ENCODE measurements at regions not wholly inside any gene's neighbourhood (a gene's known extent, or its start where the extent isn't known, plus 50 kb on each side); places are given as distances from the start of the nearest gene placed in this dataset.

- ChIA-PET CTCF (no interaction called here), POLR2A (no interaction called here)
- no peak overlapping the region for H3K27ac ChIP-seq (ENCODE audit: insufficient read depth in 1 of 2, low read depth in 1 of 2, low read length in 2 of 2, poor library complexity in 1 of 2, severe bottlenecking in 2 of 2)
- no peak overlapping the region for H3K4me3 ChIP-seq (ENCODE audit: control insufficient read depth in 1 of 7, extremely low read depth in 1 of 7, insufficient read depth in 4 of 7, low read depth in 2 of 7, low read length in 6 of 7)
- H3K27me3 ChIP-seq (replicated peaks in 2 of 5; ENCODE audit: control insufficient read depth in 4 of 5, insufficient read depth in 5 of 5, low read length in 4 of 5): no peaks in the 10 kb centered on the region
- H3K4me1 ChIP-seq (ENCODE audit: control extremely low read depth in 1 of 4, control insufficient read depth in 4 of 4, insufficient read depth in 4 of 4, low read length in 3 of 4): no peaks in the 10 kb centered on the region
- 71% methylated on average over 4 of the region's 4 CpGs for WGBS (ENCODE audit: insufficient coverage)
- DNase-seq: no peak
- H3K9me3 ChIP-seq (ENCODE audit: control extremely low read depth in 1 of 5, control insufficient read depth in 4 of 5, insufficient read depth in 2 of 5, low read depth in 1 of 5, low read length in 4 of 5): no peaks in the 10 kb centered on the region
- no peaks in the 10 kb centered on the region for H3K36me3 ChIP-seq (ENCODE audit: control insufficient read depth in 4 of 4, insufficient read depth in 4 of 4, low read length in 3 of 4)
Measured at GRCh38 chr12:126106706-126107105, 1041.5 kb downstream of the AACS start.

- no peak overlapping the region for H3K27ac ChIP-seq (ENCODE audit: insufficient read depth in 1 of 2, low read depth in 1 of 2, low read length in 2 of 2, poor library complexity in 1 of 2, severe bottlenecking in 2 of 2)
- no peak for DNase-seq
- no peaks in the 10 kb centered on the region for H3K4me1 ChIP-seq (ENCODE audit: control extremely low read depth in 1 of 4, control insufficient read depth in 4 of 4, insufficient read depth in 4 of 4, low read length in 3 of 4)
- no peaks in the 10 kb centered on the region for H3K9me3 ChIP-seq (ENCODE audit: control extremely low read depth in 1 of 5, control insufficient read depth in 4 of 5, insufficient read depth in 2 of 5, low read depth in 1 of 5, low read length in 4 of 5)
- H3K27me3 ChIP-seq (replicated peaks in 2 of 5; ENCODE audit: control insufficient read depth in 4 of 5, insufficient read depth in 5 of 5, low read length in 4 of 5): no peaks in the 10 kb centered on the region
- ChIA-PET CTCF (no interaction called here), POLR2A (no interaction called here)
- H3K36me3 ChIP-seq (ENCODE audit: control insufficient read depth in 4 of 4, insufficient read depth in 4 of 4, low read length in 3 of 4): no peaks in the 10 kb centered on the region
- no peak overlapping the region for H3K4me3 ChIP-seq (ENCODE audit: control insufficient read depth in 1 of 7, extremely low read depth in 1 of 7, insufficient read depth in 4 of 7, low read depth in 2 of 7, low read length in 6 of 7)
- 91% methylated on average over 11 of the region's 13 CpGs for WGBS (ENCODE audit: insufficient coverage)
Measured at GRCh38 chr12:126107659-126108058, 1042.4 kb downstream of the AACS start.

GRCh38 chr12:126108247-126108646 lies 1043.0 kb downstream of the AACS start:
- Histone ChIP-seq H3K27ac (ENCODE audit: insufficient read depth in 1 of 2, low read depth in 1 of 2, low read length in 2 of 2, poor library complexity in 1 of 2, severe bottlenecking in 2 of 2) (no peak overlapping the region), H3K27me3 (replicated peaks in 2 of 5; ENCODE audit: control insufficient read depth in 4 of 5, insufficient read depth in 5 of 5, low read length in 4 of 5) (no peaks in the 10 kb centered on the region), H3K4me3 (ENCODE audit: control insufficient read depth in 1 of 7, extremely low read depth in 1 of 7, insufficient read depth in 4 of 7, low read depth in 2 of 7, low read length in 6 of 7) (no peak overlapping the region), H3K4me1 (ENCODE audit: control extremely low read depth in 1 of 4, control insufficient read depth in 4 of 4, insufficient read depth in 4 of 4, low read length in 3 of 4) (no peaks in the 10 kb centered on the region), H3K36me3 (ENCODE audit: control insufficient read depth in 4 of 4, insufficient read depth in 4 of 4, low read length in 3 of 4) (no peaks in the 10 kb centered on the region), H3K9me3 (ENCODE audit: control extremely low read depth in 1 of 5, control insufficient read depth in 4 of 5, insufficient read depth in 2 of 5, low read depth in 1 of 5, low read length in 4 of 5) (no peaks in the 10 kb centered on the region)
- ChIA-PET CTCF (no interaction called here), POLR2A (no interaction called here)
- DNase-seq: no peak
- 81% methylated on average over 3 of the region's 3 CpGs for WGBS (ENCODE audit: insufficient coverage)

- CTCF ChIA-PET: no interaction called here
- Histone ChIP-seq H3K4me1 (ENCODE audit: control extremely low read depth in 1 of 4, control insufficient read depth in 4 of 4, insufficient read depth in 4 of 4, low read length in 3 of 4) (no peaks in the 10 kb centered on the region), H3K36me3 (ENCODE audit: control insufficient read depth in 4 of 4, insufficient read depth in 4 of 4, low read length in 3 of 4) (no peaks in the 10 kb centered on the region), H3K27me3 (replicated peaks in 2 of 5; ENCODE audit: control insufficient read depth in 4 of 5, insufficient read depth in 5 of 5, low read length in 4 of 5) (no peaks in the 10 kb centered on the region), H3K27ac (ENCODE audit: insufficient read depth in 1 of 2, low read depth in 1 of 2, low read length in 2 of 2, poor library complexity in 1 of 2, severe bottlenecking in 2 of 2) (no peak overlapping the region), H3K4me3 (ENCODE audit: control insufficient read depth in 1 of 7, extremely low read depth in 1 of 7, insufficient read depth in 4 of 7, low read depth in 2 of 7, low read length in 6 of 7) (no peak overlapping the region), H3K9me3 (ENCODE audit: control extremely low read depth in 1 of 5, control insufficient read depth in 4 of 5, insufficient read depth in 2 of 5, low read depth in 1 of 5, low read length in 4 of 5) (no peaks in the 10 kb centered on the region)
- POLR2A ChIA-PET: no interaction called here
- WGBS (ENCODE audit: insufficient coverage): no CpG with 5 or more reads among the region's 1 CpG
- no peak for DNase-seq
Measured at GRCh38 chr12:126112141-126112540, 1046.9 kb downstream of the AACS start.

- Histone ChIP-seq H3K27me3 (replicated peaks in 2 of 5; ENCODE audit: control insufficient read depth in 4 of 5, insufficient read depth in 5 of 5, low read length in 4 of 5) (no peaks in the 10 kb centered on the region), H3K27ac (ENCODE audit: insufficient read depth in 1 of 2, low read depth in 1 of 2, low read length in 2 of 2, poor library complexity in 1 of 2, severe bottlenecking in 2 of 2) (no peak overlapping the region), H3K4me3 (ENCODE audit: control insufficient read depth in 1 of 7, extremely low read depth in 1 of 7, insufficient read depth in 4 of 7, low read depth in 2 of 7, low read length in 6 of 7) (no peak overlapping the region), H3K9me3 (ENCODE audit: control extremely low read depth in 1 of 5, control insufficient read depth in 4 of 5, insufficient read depth in 2 of 5, low read depth in 1 of 5, low read length in 4 of 5) (no peaks in the 10 kb centered on the region), H3K36me3 (ENCODE audit: control insufficient read depth in 4 of 4, insufficient read depth in 4 of 4, low read length in 3 of 4) (no peaks in the 10 kb centered on the region), H3K4me1 (ENCODE audit: control extremely low read depth in 1 of 4, control insufficient read depth in 4 of 4, insufficient read depth in 4 of 4, low read length in 3 of 4) (no peaks in the 10 kb centered on the region)
- WGBS (ENCODE audit: insufficient coverage): no CpG with 5 or more reads among the region's 1 CpG
- POLR2A ChIA-PET: no interaction called here
- CTCF ChIA-PET: no interaction called here
- no peak for DNase-seq
Measured at GRCh38 chr12:126112849-126113248, 1047.6 kb downstream of the AACS start.

GRCh38 chr12:126114441-126114840 lies 1049.2 kb downstream of the AACS start:
- POLR2A ChIA-PET: no interaction called here
- WGBS (ENCODE audit: insufficient coverage): 90% methylated on average over 2 of the region's 5 CpGs
- Histone ChIP-seq H3K27me3 (replicated peaks in 2 of 5; ENCODE audit: control insufficient read depth in 4 of 5, insufficient read depth in 5 of 5, low read length in 4 of 5) (no peaks in the 10 kb centered on the region), H3K36me3 (ENCODE audit: control insufficient read depth in 4 of 4, insufficient read depth in 4 of 4, low read length in 3 of 4) (no peaks in the 10 kb centered on the region), H3K27ac (ENCODE audit: insufficient read depth in 1 of 2, low read depth in 1 of 2, low read length in 2 of 2, poor library complexity in 1 of 2, severe bottlenecking in 2 of 2) (no peak overlapping the region), H3K4me1 (ENCODE audit: control extremely low read depth in 1 of 4, control insufficient read depth in 4 of 4, insufficient read depth in 4 of 4, low read length in 3 of 4) (no peaks in the 10 kb centered on the region), H3K9me3 (ENCODE audit: control extremely low read depth in 1 of 5, control insufficient read depth in 4 of 5, insufficient read depth in 2 of 5, low read depth in 1 of 5, low read length in 4 of 5) (no peaks in the 10 kb centered on the region), H3K4me3 (ENCODE audit: control insufficient read depth in 1 of 7, extremely low read depth in 1 of 7, insufficient read depth in 4 of 7, low read depth in 2 of 7, low read length in 6 of 7) (no peak overlapping the region)
- no peak for DNase-seq
- CTCF ChIA-PET: no interaction called here

- Histone ChIP-seq H3K4me3 (ENCODE audit: control insufficient read depth in 1 of 7, extremely low read depth in 1 of 7, insufficient read depth in 4 of 7, low read depth in 2 of 7, low read length in 6 of 7) (no peak overlapping the region), H3K4me1 (ENCODE audit: control extremely low read depth in 1 of 4, control insufficient read depth in 4 of 4, insufficient read depth in 4 of 4, low read length in 3 of 4) (no peaks in the 10 kb centered on the region), H3K36me3 (ENCODE audit: control insufficient read depth in 4 of 4, insufficient read depth in 4 of 4, low read length in 3 of 4) (no peaks in the 10 kb centered on the region), H3K9me3 (ENCODE audit: control extremely low read depth in 1 of 5, control insufficient read depth in 4 of 5, insufficient read depth in 2 of 5, low read depth in 1 of 5, low read length in 4 of 5) (no peaks in the 10 kb centered on the region), H3K27ac (ENCODE audit: insufficient read depth in 1 of 2, low read depth in 1 of 2, low read length in 2 of 2, poor library complexity in 1 of 2, severe bottlenecking in 2 of 2) (no peak overlapping the region), H3K27me3 (replicated peaks in 2 of 5; ENCODE audit: control insufficient read depth in 4 of 5, insufficient read depth in 5 of 5, low read length in 4 of 5) (no peaks in the 10 kb centered on the region)
- ChIA-PET POLR2A (no interaction called here), CTCF (no interaction called here)
- WGBS (ENCODE audit: insufficient coverage): 100% methylated on average over 1 of the region's 3 CpGs
- no peak for DNase-seq
Measured at GRCh38 chr12:126117502-126117901, 1052.3 kb downstream of the AACS start.

- Histone ChIP-seq H3K9me3 (ENCODE audit: control extremely low read depth in 1 of 5, control insufficient read depth in 4 of 5, insufficient read depth in 2 of 5, low read depth in 1 of 5, low read length in 4 of 5) (peaks cover 0 to 34% (median 13%) of the 10 kb centered on the region in 5 experiments), H3K4me3 (ENCODE audit: control insufficient read depth in 1 of 7, extremely low read depth in 1 of 7, insufficient read depth in 4 of 7, low read depth in 2 of 7, low read length in 6 of 7) (no peak overlapping the region), H3K36me3 (ENCODE audit: control insufficient read depth in 4 of 4, insufficient read depth in 4 of 4, low read length in 3 of 4) (no peaks in the 10 kb centered on the region), H3K4me1 (ENCODE audit: control extremely low read depth in 1 of 4, control insufficient read depth in 4 of 4, insufficient read depth in 4 of 4, low read length in 3 of 4) (no peaks in the 10 kb centered on the region), H3K27ac (ENCODE audit: insufficient read depth in 1 of 2, low read depth in 1 of 2, low read length in 2 of 2, poor library complexity in 1 of 2, severe bottlenecking in 2 of 2) (no peak overlapping the region), H3K27me3 (replicated peaks in 2 of 5; ENCODE audit: control insufficient read depth in 4 of 5, insufficient read depth in 5 of 5, low read length in 4 of 5) (no peaks in the 10 kb centered on the region)
- 100% methylated on average over 3 of the region's 5 CpGs for WGBS (ENCODE audit: insufficient coverage)
- CTCF ChIA-PET: no interaction called here
- POLR2A ChIA-PET: no interaction called here
- no peak for DNase-seq
Measured at GRCh38 chr12:126139355-126139754, 1074.1 kb downstream of the AACS start.

All from common myeloid progenitor, CD34-positive (primary cell).